ENCODE measurements at regions not wholly inside any gene's neighbourhood (a gene's known extent, or its start where the extent isn't known, plus 50 kb on each side); places are given as distances from the start of the nearest gene placed in this dataset.

GRCh38 chr13:92950771-92951170, 275.8 kb upstream of the GPC6 start:
- TF ChIP-seq MTA3 (CRISPR knock-in tag; IDR thresholded peaks at IDR 0.05) (no peak), KAT7 (CRISPR knock-in tag; IDR thresholded peaks at IDR 0.05; ENCODE audit: borderline replicate concordance) (no peak), ATM (IDR thresholded peaks at IDR 0.05; ENCODE audit: borderline replicate concordance) (no peak), ZNF280B (CRISPR knock-in tag; IDR thresholded peaks at IDR 0.05; ENCODE audit: borderline replicate concordance) (no peak), RAD21 (CRISPR knock-in tag; IDR thresholded peaks at IDR 0.05) (no peak), CREB1 (IDR thresholded peaks at IDR 0.05) (no peak), CREB1 (CRISPR knock-in tag; IDR thresholded peaks at IDR 0.05) (no peak), KLF9 (CRISPR knock-in tag; IDR thresholded peaks at IDR 0.05; ENCODE audit: low read depth) (no peak), ZNF224 (CRISPR knock-in tag; IDR thresholded peaks at IDR 0.05) (no peak), ZNF24 (IDR thresholded peaks at IDR 0.05) (no peak)
- TF ChIP-seq, protein P1, sequence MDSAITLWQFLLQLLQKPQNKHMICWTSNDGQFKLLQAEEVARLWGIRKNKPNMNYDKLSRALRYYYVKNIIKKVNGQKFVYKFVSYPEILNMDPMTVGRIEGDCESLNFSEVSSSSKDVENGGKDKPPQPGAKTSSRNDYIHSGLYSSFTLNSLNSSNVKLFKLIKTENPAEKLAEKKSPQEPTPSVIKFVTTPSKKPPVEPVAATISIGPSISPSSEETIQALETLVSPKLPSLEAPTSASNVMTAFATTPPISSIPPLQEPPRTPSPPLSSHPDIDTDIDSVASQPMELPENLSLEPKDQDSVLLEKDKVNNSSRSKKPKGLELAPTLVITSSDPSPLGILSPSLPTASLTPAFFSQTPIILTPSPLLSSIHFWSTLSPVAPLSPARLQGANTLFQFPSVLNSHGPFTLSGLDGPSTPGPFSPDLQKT (CRISPR knock-in tag; IDR thresholded peaks at IDR 0.05; ENCODE audit: borderline replicate concordance) = no peak
- TF ChIP-seq, protein P2, sequence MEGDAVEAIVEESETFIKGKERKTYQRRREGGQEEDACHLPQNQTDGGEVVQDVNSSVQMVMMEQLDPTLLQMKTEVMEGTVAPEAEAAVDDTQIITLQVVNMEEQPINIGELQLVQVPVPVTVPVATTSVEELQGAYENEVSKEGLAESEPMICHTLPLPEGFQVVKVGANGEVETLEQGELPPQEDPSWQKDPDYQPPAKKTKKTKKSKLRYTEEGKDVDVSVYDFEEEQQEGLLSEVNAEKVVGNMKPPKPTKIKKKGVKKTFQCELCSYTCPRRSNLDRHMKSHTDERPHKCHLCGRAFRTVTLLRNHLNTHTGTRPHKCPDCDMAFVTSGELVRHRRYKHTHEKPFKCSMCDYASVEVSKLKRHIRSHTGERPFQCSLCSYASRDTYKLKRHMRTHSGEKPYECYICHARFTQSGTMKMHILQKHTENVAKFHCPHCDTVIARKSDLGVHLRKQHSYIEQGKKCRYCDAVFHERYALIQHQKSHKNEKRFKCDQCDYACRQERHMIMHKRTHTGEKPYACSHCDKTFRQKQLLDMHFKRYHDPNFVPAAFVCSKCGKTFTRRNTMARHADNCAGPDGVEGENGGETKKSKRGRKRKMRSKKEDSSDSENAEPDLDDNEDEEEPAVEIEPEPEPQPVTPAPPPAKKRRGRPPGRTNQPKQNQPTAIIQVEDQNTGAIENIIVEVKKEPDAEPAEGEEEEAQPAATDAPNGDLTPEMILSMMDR (CRISPR knock-in tag; IDR thresholded peaks at IDR 0.05) = no peak

Data from HepG2 (cell line).